ENCODE measurements at regions not wholly inside any gene's neighbourhood (a gene's known extent, or its start where the extent isn't known, plus 50 kb on each side); places are given as distances from the start of the nearest gene placed in this dataset.

- TF ChIP-seq MAX (IDR thresholded peaks at IDR 0.05) (no peak), ZBTB33 (IDR thresholded peaks at IDR 0.05; ENCODE audit: extremely low read depth, insufficient replicate concordance, low read length) (no peak), CEBPB (IDR thresholded peaks at IDR 0.05; ENCODE audit: low read depth) (no peak), CTCF (IDR thresholded peaks at IDR 0.05 in 2 of 3, conservative IDR thresholded peaks at IDR 0.05 in 1 of 3; ENCODE audit: borderline replicate concordance in 1 of 3, insufficient read depth in 1 of 3, low read depth in 2 of 3, low read length in 2 of 3) (no peak), POLR2AphosphoS5 (IDR thresholded peaks at IDR 0.05; ENCODE audit: low read depth, low read length) (no peak), POLR2A (IDR thresholded peaks at IDR 0.05; ENCODE audit: borderline replicate concordance, extremely low read depth, insufficient read depth, insufficient read length) (no peak), JUND (IDR thresholded peaks at IDR 0.05) (no peak)
These were observed 86.1 kb downstream of the CTH start for GRCh38 chr1:70497152-70497551.

All from HCT116 (cell line).